ENCODE measurements at regions not wholly inside any gene's neighbourhood (a gene's known extent, or its start where the extent isn't known, plus 50 kb on each side); places are given as distances from the start of the nearest gene placed in this dataset.

DNA sequence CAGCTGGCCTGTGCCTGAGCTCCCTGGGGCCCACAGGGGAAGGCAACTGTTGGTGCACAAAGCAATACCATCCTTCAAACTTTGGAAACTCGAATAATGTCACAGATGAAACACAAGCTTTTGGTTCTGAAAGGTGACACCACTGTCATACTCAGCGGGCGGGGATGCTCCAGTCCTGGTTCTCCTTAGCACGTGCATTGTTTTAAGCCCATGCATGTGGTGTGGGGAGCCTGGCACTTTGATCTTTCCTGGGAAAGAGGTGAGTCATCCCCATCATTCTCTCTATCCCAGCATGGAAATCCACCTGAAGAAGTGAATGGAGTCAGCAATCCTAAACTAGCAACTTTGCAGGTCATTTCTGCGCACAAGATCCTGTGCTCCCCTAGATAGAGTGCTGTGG is 119.6 kb downstream of the GLRX3 start:
- TF ChIP-seq, protein P1, sequence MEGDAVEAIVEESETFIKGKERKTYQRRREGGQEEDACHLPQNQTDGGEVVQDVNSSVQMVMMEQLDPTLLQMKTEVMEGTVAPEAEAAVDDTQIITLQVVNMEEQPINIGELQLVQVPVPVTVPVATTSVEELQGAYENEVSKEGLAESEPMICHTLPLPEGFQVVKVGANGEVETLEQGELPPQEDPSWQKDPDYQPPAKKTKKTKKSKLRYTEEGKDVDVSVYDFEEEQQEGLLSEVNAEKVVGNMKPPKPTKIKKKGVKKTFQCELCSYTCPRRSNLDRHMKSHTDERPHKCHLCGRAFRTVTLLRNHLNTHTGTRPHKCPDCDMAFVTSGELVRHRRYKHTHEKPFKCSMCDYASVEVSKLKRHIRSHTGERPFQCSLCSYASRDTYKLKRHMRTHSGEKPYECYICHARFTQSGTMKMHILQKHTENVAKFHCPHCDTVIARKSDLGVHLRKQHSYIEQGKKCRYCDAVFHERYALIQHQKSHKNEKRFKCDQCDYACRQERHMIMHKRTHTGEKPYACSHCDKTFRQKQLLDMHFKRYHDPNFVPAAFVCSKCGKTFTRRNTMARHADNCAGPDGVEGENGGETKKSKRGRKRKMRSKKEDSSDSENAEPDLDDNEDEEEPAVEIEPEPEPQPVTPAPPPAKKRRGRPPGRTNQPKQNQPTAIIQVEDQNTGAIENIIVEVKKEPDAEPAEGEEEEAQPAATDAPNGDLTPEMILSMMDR (IDR thresholded peaks at IDR 0.05; ENCODE audit: insufficient read depth, low read length): no peak
- TF ChIP-seq REST (IDR thresholded peaks at IDR 0.05; ENCODE audit: insufficient replicate concordance, low read depth): no peak
- no peak for TF ChIP-seq GABPA (IDR thresholded peaks at IDR 0.05; ENCODE audit: low read depth)
